NCI-H226 (cell line): ENCODE measurements at regions not wholly inside any gene's neighbourhood (a gene's known extent, or its start where the extent isn't known, plus 50 kb on each side); places are given as distances from the start of the nearest gene placed in this dataset.

ENCODE experiments used
- DNase-seq: peaks from one replicate; pipeline ENCODE4 v3.0.0-alpha.2; 2015

- no peak for DNase-seq
Measured at GRCh38 chr4:4771160-4771559, 88.3 kb upstream of the MSX1 start.

GRCh38 chr4:4770610-4771009, 88.9 kb upstream of the MSX1 start:
- DNase-seq, result no peak

- DNase-seq, result no peak
Measured at GRCh38 chr4:4766564-4766963, 92.9 kb upstream of the MSX1 start.

GRCh38 chr4:4765811-4766210, 93.7 kb upstream of the MSX1 start:
- DNase-seq, result no peak

GRCh38 chr4:4764558-4764905, 94.9 kb upstream of the MSX1 start:
- DNase-seq, result no peak

GRCh38 chr4:4763822-4764557, 95.5 kb upstream of the MSX1 start:
- no peak for DNase-seq

- DNase-seq, result no peak
Measured at GRCh38 chr4:4762909-4763821, 96.3 kb upstream of the MSX1 start.

GRCh38 chr4:4762300-4762699, 97.2 kb upstream of the MSX1 start:
- DNase-seq, result no peak

GRCh38 chr4:4761128-4761982, 98.1 kb upstream of the MSX1 start:
- no peak for DNase-seq

GRCh38 chr4:4759883-4760282, 99.6 kb upstream of the MSX1 start:
- DNase-seq, result no peak

- DNase-seq, result no peak
Measured at GRCh38 chr4:4759232-4759631, 100.2 kb upstream of the MSX1 start.

- DNase-seq, result no peak
Measured at GRCh38 chr4:4758681-4759080, 100.8 kb upstream of the MSX1 start.

GRCh38 chr4:4755306-4755705, 104.2 kb upstream of the MSX1 start:
- no peak for DNase-seq

GRCh38 chr4:4754641-4755040, 104.8 kb upstream of the MSX1 start:
- no peak for DNase-seq

- no peak for DNase-seq
Measured at GRCh38 chr4:4753643-4754042, 105.8 kb upstream of the MSX1 start.

- DNase-seq, result no peak
Measured at GRCh38 chr4:4752576-4753401, 106.7 kb upstream of the MSX1 start.

- DNase-seq, result no peak
Measured at GRCh38 chr4:4752025-4752424, 107.4 kb upstream of the MSX1 start.

GRCh38 chr4:4750187-4750586, 109.3 kb upstream of the MSX1 start:
- no peak for DNase-seq

GRCh38 chr4:4749137-4749536, 110.3 kb upstream of the MSX1 start:
- no peak for DNase-seq

GRCh38 chr4:4746444-4746843, 113.0 kb upstream of the MSX1 start:
- DNase-seq, result no peak

- no peak for DNase-seq
Measured at GRCh38 chr4:4740071-4740470, 119.4 kb upstream of the MSX1 start.

GRCh38 chr4:4735870-4736269, 123.6 kb upstream of the MSX1 start:
- no peak for DNase-seq
